ENCODE measurements at regions not wholly inside any gene's neighbourhood (a gene's known extent, or its start where the extent isn't known, plus 50 kb on each side); places are given as distances from the start of the nearest gene placed in this dataset.

- Mint-ChIP-seq H3K4me3 (no peak overlapping the region), H3K27ac (no peak overlapping the region), H3K9me3 (no peaks in the 10 kb centered on the region), H3K27me3 (ENCODE audit: low read depth) (no peaks in the 10 kb centered on the region), H3K36me3 (no peaks in the 10 kb centered on the region), H3K4me1 (no peaks in the 10 kb centered on the region)
- CTCF ChIA-PET: no interaction called here
- DNase-seq (ENCODE audit: low spot score): no peak
- POLR2A ChIA-PET: no interaction called here
- ATAC-seq: no peak
- TF ChIP-seq IRF2 (CRISPR knock-in tag; IDR thresholded peaks at IDR 0.05; ENCODE audit: borderline replicate concordance, low read depth): no peak
- no peak for TF ChIP-seq ZNF263 (CRISPR knock-in tag; IDR thresholded peaks at IDR 0.05; ENCODE audit: low read depth)
- TF ChIP-seq EMX1 (CRISPR knock-in tag; IDR thresholded peaks at IDR 0.05): no peak
- TF ChIP-seq, protein P1, sequence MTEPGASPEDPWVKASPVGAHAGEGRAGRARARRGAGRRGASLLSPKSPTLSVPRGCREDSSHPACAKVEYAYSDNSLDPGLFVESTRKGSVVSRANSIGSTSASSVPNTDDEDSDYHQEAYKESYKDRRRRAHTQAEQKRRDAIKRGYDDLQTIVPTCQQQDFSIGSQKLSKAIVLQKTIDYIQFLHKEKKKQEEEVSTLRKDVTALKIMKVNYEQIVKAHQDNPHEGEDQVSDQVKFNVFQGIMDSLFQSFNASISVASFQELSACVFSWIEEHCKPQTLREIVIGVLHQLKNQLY (CRISPR knock-in tag; IDR thresholded peaks at IDR 0.05): no peak
- TF ChIP-seq, protein P2, sequence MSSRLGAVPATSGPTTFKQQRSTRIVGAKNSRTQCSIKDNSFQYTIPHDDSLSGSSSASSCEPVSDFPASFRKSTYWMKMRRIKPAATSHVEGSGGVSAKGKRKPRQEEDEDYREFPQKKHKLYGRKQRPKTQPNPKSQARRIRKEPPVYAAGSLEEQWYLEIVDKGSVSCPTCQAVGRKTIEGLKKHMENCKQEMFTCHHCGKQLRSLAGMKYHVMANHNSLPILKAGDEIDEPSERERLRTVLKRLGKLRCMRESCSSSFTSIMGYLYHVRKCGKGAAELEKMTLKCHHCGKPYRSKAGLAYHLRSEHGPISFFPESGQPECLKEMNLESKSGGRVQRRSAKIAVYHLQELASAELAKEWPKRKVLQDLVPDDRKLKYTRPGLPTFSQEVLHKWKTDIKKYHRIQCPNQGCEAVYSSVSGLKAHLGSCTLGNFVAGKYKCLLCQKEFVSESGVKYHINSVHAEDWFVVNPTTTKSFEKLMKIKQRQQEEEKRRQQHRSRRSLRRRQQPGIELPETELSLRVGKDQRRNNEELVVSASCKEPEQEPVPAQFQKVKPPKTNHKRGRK (CRISPR knock-in tag; IDR thresholded peaks at IDR 0.05; ENCODE audit: borderline replicate concordance): no peak
- no peak for TF ChIP-seq GRHL2 (CRISPR knock-in tag; IDR thresholded peaks at IDR 0.05; ENCODE audit: insufficient replicate concordance, severe bottlenecking)
- no peak for TF ChIP-seq E2F5 (CRISPR knock-in tag; IDR thresholded peaks at IDR 0.05)
Observed at GRCh38 chr12:20175704-20176388, 192.5 kb upstream of the PDE3A start.

DNA sequence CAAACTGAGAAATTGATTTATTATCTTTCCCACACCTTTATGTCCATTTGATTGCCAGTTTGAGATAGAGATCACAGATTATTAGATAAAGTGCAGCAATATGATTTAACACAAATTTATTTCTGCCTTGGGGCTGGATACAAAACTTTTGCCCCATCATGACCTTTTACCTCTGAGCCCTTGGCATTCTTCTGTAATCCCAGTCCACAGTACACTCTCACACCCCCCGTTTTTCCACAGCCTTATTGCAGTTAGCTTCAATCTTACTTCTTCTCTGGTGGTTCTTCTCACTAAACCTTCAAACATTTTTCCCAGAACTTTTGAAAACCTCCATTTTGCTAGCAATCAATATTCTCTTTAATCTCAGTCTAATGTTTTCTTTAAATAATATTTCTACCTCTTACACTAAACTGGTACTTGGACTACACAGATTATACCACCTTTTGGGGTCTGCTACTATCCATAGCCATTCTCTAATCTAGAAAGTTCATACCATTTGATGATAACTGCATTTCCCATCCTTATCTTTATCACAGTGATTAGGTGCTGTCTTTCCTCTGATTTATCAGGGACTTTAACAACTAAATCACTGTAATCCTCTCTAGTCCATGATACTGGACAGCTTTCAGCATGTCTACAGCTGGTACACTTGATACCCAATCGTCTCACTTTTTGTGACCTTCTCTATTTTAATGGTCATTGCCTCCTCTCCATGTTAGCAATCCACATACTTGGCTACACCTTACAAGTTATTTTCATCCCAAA, 186.7 kb upstream of the PDE3A start:
- ATAC-seq (no peak), DNase-seq (ENCODE audit: low spot score) (no peak)
- TF ChIP-seq, protein P3, sequence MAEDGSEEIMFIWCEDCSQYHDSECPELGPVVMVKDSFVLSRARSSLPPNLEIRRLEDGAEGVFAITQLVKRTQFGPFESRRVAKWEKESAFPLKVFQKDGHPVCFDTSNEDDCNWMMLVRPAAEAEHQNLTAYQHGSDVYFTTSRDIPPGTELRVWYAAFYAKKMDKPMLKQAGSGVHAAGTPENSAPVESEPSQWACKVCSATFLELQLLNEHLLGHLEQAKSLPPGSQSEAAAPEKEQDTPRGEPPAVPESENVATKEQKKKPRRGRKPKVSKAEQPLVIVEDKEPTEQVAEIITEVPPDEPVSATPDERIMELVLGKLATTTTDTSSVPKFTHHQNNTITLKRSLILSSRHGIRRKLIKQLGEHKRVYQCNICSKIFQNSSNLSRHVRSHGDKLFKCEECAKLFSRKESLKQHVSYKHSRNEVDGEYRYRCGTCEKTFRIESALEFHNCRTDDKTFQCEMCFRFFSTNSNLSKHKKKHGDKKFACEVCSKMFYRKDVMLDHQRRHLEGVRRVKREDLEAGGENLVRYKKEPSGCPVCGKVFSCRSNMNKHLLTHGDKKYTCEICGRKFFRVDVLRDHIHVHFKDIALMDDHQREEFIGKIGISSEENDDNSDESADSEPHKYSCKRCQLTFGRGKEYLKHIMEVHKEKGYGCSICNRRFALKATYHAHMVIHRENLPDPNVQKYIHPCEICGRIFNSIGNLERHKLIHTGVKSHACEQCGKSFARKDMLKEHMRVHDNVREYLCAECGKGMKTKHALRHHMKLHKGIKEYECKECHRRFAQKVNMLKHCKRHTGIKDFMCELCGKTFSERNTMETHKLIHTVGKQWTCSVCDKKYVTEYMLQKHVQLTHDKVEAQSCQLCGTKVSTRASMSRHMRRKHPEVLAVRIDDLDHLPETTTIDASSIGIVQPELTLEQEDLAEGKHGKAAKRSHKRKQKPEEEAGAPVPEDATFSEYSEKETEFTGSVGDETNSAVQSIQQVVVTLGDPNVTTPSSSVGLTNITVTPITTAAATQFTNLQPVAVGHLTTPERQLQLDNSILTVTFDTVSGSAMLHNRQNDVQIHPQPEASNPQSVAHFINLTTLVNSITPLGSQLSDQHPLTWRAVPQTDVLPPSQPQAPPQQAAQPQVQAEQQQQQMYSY (CRISPR knock-in tag; IDR thresholded peaks at IDR 0.05): no peak
- TF ChIP-seq, protein P4, sequence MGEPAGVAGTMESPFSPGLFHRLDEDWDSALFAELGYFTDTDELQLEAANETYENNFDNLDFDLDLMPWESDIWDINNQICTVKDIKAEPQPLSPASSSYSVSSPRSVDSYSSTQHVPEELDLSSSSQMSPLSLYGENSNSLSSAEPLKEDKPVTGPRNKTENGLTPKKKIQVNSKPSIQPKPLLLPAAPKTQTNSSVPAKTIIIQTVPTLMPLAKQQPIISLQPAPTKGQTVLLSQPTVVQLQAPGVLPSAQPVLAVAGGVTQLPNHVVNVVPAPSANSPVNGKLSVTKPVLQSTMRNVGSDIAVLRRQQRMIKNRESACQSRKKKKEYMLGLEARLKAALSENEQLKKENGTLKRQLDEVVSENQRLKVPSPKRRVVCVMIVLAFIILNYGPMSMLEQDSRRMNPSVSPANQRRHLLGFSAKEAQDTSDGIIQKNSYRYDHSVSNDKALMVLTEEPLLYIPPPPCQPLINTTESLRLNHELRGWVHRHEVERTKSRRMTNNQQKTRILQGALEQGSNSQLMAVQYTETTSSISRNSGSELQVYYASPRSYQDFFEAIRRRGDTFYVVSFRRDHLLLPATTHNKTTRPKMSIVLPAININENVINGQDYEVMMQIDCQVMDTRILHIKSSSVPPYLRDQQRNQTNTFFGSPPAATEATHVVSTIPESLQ (CRISPR knock-in tag; IDR thresholded peaks at IDR 0.05): no peak
- TF ChIP-seq FOXK1 (CRISPR knock-in tag; IDR thresholded peaks at IDR 0.05): no peak
- TF ChIP-seq NFATC4 (CRISPR knock-in tag; IDR thresholded peaks at IDR 0.05): no peak
- TF ChIP-seq FOXP1 (CRISPR knock-in tag; IDR thresholded peaks at IDR 0.05; ENCODE audit: borderline replicate concordance): no peak
- TF ChIP-seq, protein P5, sequence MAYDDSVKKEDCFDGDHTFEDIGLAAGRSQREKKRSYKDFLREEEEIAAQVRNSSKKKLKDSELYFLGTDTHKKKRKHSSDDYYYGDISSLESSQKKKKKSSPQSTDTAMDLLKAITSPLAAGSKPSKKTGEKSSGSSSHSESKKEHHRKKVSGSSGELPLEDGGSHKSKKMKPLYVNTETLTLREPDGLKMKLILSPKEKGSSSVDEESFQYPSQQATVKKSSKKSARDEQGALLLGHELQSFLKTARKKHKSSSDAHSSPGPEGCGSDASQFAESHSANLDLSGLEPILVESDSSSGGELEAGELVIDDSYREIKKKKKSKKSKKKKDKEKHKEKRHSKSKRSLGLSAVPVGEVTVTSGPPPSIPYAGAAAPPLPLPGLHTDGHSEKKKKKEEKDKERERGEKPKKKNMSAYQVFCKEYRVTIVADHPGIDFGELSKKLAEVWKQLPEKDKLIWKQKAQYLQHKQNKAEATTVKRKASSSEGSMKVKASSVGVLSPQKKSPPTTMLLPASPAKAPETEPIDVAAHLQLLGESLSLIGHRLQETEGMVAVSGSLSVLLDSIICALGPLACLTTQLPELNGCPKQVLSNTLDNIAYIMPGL (CRISPR knock-in tag; IDR thresholded peaks at IDR 0.05): no peak
- TF ChIP-seq ELF4 (CRISPR knock-in tag; IDR thresholded peaks at IDR 0.05; ENCODE audit: low read depth): no peak
- TF ChIP-seq, protein P6, sequence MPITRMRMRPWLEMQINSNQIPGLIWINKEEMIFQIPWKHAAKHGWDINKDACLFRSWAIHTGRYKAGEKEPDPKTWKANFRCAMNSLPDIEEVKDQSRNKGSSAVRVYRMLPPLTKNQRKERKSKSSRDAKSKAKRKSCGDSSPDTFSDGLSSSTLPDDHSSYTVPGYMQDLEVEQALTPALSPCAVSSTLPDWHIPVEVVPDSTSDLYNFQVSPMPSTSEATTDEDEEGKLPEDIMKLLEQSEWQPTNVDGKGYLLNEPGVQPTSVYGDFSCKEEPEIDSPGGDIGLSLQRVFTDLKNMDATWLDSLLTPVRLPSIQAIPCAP (CRISPR knock-in tag; IDR thresholded peaks at IDR 0.05): no peak
- TF ChIP-seq ZNF671 (CRISPR knock-in tag; IDR thresholded peaks at IDR 0.05): no peak
- TF ChIP-seq, protein P7, sequence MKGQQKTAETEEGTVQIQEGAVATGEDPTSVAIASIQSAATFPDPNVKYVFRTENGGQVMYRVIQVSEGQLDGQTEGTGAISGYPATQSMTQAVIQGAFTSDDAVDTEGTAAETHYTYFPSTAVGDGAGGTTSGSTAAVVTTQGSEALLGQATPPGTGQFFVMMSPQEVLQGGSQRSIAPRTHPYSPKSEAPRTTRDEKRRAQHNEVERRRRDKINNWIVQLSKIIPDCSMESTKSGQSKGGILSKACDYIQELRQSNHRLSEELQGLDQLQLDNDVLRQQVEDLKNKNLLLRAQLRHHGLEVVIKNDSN (CRISPR knock-in tag; IDR thresholded peaks at IDR 0.05): no peak
- TF ChIP-seq ZNF423 (CRISPR knock-in tag; IDR thresholded peaks at IDR 0.05): no peak
- TF ChIP-seq ZNF232 (CRISPR knock-in tag; IDR thresholded peaks at IDR 0.05): no peak
- TF ChIP-seq ATF1 (CRISPR knock-in tag; IDR thresholded peaks at IDR 0.05): no peak
- TF ChIP-seq NR2C2 (CRISPR knock-in tag; IDR thresholded peaks at IDR 0.05): no peak
- no peak for TF ChIP-seq ZNF317 (CRISPR knock-in tag; IDR thresholded peaks at IDR 0.05; ENCODE audit: borderline replicate concordance, low read depth)
- Mint-ChIP-seq H3K36me3 (no peaks in the 10 kb centered on the region), H3K4me1 (peaks cover 20% of the 10 kb centered on the region), H3K4me3 (no peak overlapping the region), H3K27ac (no peak overlapping the region), H3K9me3 (no peaks in the 10 kb centered on the region), H3K27me3 (ENCODE audit: low read depth) (no peaks in the 10 kb centered on the region)
- POLR2A ChIA-PET: no interaction called here
- CTCF ChIA-PET: no interaction called here
